ENCODE measurements at regions not wholly inside any gene's neighbourhood (a gene's known extent, or its start where the extent isn't known, plus 50 kb on each side); places are given as distances from the start of the nearest gene placed in this dataset.
"Not testable (repeated sequence)": the region's sequence is repeated elsewhere in the genome, so short reads cannot be mapped to it uniquely, and the experiment has no call there.

DNA sequence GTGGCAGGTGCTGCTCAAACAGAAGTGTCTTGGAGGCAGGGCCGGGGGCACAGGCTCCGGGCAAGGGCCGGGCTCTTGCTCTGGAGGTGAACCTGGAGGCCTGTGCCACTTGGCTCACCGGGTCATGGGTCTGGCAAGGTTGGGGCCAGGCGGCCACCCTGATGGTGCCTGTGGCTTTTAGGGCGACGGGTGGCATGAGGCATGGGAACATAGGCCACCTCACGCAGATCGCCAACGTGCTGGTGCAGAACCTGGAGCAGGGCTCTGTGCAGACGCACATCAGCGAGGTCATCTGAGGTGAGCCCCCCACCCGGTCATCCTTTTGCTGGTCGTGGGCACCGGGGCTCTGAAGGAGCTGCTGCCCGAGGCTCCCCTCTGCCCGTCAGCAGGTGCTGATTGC lies 202.7 kb downstream of the LIPI start:
- DNase-seq, result not testable (repeated sequence)

DNA sequence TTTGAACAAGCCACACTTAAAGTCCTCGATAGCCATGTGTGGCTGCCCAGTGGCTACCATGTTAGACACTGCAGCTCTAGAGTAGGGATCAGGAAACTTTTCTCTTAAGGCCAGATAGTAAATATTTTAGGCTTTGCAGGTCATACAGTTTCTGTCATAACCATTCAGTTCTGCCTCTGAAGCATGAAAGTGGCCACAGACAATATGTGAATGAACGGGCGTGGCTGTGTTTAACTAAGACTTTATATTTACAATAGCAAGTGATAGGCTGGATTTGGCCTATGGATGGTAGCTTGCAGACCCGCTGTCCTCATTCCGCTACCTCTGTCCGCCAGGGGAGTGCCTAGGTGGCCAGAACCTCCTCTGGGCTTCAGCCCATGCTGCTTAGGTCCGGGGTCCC lies 204.6 kb downstream of the LIPI start:
- DNase-seq, result not testable (repeated sequence)

DNA sequence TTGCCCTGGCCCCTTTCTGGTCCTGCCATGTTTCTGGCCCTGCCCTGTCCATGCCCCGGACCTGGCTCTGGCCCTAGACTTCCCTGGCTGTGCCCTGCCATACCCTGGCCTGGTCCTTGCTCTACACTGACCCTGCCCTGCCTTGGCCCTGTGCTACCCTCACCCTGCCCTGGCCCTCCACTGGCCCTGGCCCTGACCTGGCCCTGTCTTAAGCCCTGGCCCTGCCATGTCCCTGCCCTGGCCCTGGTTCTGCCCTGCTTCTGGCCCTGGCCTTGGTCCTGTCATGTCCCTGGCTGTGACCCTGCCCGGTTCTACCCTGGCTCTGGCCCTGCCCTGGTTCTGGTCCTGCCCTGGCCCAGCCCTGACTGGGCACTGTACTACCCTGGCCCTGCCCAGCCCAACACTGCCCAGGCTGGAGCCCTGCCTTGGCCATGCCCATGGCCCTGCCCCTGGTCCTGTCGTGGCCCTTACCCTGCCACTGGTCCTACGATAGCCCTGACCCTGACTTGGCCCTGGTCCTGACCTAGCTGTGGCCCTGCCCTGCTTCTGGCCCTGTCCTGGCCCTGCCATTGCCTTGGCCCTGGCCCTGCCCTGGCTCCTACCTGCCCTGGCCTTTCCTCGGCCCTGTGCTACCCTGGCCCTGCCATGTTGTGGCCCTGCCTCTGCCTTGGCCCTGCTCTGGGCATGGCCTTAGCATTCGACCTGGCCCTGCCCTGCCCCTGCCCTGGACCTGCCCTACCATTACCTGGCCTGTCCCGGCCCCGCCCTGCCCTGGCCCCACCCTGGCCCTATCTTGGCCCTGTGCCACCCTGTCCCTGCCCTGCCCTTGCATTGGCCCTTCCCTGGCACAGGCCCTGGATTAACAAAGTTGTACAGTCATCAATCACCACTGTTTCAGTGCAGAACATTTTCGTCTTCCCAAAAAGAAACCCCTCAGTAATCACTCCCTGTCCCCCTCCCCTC lies 223.5 kb downstream of the LIPI start:
- not testable (repeated sequence) for DNase-seq

DNA sequence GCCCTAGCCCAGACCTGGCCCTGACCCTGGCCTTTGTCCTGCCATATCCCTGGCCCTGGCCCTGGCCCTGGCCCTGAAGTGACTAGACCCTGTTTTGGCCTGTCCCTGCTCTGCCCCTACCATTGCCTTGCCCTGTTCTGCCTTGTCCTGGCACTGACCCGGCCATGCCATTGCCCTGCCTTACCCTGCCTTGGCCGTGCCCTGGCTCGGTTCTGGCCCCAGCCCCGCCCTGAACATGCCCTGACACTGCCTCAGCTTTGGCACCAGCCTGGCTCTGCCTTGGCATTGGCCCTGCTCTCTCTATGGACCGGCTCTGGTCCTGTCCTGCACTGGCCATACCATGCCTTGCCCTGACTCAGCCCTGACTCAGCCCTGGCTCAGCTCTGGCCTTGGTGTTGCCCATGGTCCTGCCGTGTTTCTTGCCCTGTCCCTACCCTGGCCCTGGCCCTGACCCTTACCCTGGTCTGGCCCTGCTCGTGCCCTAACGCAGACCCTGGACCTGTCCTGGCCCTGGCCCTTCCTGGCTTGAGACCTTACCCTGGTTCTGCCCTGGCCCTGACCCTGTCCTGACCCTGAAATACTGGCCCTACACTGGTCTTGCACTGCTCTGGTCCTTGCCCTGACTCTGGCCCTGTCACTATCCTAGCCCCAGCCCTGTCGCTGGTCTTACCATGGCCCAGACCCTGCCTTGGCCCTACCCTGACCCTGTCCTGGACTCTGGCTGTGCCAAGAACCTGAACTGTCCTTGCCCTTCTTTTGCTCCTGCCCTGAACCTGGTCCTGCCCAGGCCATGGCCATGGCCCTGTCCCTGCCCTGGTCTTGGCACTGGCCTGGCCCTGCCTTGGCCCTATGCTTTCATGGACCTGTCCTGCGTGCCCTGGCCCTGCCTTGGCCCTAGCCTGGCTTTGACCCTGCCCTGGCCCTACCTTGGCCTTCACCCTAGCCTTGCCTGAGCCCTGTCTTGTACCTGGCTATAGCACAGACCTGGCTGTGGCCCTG lies 224.6 kb downstream of the LIPI start:
- not testable (repeated sequence) for DNase-seq

DNA sequence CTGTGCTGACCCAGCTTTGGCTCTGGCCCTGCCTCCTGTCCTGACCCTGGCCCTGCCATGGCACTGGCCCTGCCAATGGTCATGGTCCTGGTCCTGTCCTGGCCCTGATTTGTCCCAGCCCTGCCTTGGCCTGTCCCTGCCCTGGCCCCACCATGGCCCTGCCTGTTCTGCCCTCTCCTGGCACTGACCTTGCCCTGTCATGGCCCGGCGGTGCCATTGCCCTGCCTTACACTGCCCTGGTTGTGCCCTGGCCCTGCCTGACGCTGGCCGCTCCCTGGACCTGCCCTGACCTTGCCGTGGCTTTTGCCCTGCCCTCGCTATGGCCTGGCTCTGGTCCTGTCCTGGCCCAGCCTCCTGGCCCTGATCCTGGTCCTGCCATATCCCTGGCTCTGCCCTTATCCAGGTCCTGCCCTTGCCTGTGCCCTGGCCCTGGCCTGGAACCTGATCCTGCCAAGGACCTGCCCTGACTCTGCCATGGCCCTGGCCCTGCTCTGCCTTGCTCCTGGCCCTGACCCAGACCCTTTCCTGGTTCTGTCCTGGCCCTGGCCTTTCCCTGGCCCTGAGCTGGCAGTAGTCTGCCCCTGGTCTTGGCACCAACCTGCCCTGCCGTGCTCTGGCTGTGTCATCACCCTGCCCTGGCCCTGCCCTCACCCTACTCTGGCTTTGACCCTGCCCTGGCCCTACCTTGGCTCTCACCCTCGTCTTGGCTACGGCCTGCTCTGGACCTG lies 225.5 kb downstream of the LIPI start:
- DNase-seq, result not testable (repeated sequence)

DNA sequence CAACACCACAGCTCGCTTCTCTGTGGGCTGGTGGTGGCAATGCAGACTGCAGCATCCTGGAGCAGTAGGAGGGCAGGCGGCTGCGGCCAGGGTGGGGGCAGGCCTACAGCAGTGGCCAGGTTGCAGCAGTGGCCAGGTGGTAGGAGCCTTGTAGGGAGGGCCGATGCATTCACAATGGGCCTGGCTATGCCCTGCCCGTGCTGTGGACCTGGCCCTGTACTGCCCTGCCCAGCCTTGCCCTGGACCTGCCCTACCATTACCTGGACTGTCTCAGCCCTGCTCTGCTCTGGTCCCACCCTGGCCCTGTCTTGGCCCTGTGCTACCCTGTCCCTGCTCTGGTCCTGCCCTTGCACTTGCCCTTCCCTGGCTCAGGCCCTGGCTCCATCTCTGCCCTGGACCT lies 226.0 kb downstream of the LIPI start:
- DNase-seq, result not testable (repeated sequence)

DNA sequence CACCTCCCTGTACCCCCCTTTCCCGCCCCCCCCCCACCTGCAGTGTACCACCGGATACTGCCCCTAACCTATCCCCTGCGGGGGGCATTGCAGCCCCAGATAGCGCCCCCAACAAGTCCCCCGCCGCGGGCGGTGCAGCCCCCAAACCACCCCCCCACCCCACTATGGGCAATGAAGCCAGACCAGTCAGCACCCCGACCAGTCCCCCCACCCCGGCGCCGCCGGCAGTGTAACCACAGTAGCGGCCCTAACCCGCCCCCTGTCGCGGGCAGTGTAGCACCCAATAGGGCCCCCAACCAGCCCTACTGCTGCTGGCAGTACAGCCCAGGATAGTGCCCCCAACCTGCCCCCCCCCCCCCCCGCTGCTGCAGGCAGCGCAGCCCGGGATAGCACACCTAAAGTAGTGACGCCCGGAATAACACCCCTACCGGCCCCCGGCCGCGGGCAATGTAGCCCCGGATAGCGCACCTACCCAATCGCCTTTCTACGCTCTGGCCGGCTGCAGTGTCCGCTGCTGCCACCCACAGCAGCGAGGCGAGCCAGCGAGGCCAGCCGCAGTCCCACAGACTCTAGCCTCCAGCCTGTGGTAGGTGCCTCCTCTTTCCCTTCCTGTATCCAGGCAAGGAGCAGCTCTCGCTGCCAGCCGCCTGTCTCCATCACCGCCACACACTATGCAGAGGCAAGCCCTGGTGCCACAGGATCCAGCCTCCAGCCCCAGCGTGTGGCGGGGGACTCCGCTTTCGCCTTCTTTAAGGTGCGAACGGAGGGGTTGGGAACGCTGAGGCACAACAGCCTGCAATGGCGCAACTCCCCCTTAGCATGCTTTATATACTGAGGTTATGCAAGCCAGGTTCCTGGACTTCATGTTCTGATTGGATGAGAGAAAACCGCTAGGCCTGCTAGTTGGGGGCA lies 229.3 kb downstream of the LIPI start:
- not testable (repeated sequence) for DNase-seq

DNA sequence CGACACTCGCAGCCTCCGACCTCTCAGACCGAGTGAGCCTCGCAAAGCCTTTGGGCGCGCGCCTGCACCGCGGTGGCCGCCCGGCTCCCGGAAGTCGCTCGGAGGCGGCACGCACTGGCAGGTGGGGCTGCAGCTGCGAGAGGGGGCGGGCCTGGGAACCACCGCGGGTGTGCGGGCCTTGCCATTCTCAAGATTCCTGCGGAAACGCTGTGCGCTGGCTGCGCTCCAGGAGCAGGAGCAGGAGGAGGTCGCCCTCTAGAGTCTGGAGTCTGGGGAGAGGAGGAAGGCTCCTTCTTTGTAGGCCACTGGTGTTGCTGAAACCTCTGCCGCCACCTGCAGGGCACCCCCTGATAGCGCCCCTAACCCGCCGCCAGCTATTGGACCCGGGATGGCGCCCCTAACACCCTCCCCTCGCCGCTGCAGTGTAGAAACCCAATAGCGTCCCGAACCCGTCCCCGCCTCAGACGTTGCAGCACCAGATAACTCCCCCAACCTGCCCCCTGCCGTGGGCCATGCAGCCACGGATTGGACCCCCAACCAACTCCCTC lies 230.6 kb downstream of the LIPI start:
- DNase-seq, result peak; percentile 71

DNA sequence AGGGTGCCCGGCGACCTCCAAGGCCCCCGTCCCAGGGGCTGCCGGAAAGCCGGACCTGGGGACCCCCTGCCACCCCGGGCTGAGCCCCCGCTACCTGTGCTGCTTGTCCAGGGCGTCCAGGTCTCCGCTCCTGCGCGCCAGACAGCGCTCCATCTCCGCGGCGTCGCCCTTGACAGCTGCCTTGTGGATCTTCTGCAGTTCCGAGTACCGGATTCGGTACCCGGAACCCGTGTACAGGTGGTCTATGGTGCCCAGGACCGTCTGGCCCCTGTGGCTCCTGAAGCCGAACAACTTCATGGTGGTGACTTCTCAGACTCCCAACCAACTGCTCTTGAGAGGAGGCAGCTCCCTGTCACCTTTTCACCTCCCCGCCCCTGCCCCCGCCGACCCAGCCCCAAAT lies 231.1 kb downstream of the LIPI start:
- not testable (repeated sequence) for DNase-seq

DNA sequence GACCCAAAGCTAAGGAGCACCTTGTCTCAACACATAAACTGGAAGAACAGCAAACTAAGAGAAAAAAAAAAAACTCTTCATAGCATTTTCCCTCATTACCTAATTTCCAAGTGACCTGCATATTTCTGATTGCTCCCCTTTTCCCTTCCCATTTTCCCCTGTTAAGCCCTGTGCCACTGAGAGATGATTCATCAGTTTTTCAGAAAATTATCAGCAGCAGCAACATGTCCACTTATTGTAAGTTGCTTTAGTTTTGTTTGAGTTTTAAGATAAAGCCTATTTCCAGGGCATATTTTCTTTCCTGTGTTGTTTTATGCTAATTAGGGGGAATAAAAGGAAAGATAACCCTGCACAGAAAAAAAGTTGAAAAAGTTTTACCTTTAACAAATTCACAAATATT lies 236.2 kb downstream of the LIPI start:
- DNase-seq, result not testable (repeated sequence)

DNA sequence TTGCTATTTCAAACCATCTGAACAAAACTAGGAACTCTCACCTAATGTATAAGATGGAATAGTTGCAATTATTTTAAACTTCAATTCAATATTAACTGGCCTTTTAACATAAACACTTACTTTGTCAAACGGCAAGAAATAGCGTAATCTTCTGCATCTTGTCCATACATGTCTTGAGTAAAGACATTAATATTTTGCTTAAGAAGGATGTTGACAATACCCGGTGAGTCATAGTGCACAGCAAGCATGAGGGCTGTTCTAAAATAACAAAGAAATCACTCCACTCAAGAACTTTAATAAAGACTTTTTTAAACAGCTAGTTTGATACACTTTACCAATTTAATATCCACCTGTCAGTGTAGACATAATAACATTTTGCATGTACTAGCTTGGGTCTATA lies 240.9 kb downstream of the LIPI start:
- not testable (repeated sequence) for DNase-seq

DNA sequence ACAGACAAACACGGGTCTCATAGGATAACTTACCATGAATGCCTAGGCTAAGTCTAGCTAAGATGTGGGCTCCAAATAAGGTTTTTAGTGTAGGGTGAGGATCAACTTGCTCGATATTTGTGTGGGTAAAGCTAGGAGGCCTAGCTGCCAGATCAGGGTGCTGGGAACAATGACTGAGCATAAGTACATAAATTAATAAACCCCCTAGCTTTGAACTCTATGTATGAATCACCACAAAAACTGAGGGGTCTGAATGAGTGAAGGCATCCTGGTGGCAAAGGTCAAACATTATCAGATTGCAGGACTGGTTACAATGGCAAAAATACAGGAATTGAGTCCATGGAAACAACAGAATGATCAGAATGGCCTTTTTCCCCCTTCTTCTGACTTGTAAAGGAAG lies 241.8 kb downstream of the LIPI start:
- not testable (repeated sequence) for DNase-seq

DNA sequence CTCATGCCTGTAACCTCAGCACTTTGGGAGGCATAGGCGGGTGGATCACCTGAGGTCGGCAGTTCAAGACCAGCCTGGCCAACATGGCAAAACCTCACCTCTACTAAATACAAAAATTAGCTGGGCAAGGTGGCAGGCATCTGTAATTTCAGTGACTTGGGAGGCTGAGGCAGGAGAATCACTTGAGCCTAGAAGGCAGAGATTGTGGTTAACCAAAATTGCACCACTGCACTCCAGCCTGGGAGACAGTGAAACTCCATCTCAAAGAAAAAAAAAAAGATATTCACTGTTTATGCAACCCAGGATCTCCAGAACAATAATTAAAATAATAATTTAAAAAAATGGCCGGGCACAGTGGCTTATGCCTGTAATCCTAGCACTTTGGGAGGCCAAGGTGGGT lies 247.5 kb downstream of the LIPI start:
- DNase-seq, result not testable (repeated sequence)

DNA sequence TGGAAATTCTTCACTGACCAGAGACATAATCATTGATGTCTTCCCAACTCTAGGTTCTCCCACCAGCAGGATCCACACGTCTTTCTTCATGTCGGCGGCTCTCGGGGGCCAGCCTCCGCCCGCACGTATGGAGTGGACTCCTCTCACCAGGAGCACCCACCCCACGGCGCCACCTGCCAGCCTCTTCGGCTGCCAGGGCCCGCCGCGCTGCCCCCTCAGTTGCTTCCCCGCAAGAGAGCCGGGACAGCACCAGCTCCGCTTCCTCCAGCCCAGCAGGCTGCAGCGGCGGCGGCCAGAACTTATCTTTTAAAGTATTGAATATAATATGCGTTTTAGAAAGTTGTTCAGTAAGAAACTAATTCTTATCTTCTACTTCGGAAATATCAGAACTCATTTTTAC lies 273.5 kb downstream of the LIPI start:
- DNase-seq, result no peak

DNA sequence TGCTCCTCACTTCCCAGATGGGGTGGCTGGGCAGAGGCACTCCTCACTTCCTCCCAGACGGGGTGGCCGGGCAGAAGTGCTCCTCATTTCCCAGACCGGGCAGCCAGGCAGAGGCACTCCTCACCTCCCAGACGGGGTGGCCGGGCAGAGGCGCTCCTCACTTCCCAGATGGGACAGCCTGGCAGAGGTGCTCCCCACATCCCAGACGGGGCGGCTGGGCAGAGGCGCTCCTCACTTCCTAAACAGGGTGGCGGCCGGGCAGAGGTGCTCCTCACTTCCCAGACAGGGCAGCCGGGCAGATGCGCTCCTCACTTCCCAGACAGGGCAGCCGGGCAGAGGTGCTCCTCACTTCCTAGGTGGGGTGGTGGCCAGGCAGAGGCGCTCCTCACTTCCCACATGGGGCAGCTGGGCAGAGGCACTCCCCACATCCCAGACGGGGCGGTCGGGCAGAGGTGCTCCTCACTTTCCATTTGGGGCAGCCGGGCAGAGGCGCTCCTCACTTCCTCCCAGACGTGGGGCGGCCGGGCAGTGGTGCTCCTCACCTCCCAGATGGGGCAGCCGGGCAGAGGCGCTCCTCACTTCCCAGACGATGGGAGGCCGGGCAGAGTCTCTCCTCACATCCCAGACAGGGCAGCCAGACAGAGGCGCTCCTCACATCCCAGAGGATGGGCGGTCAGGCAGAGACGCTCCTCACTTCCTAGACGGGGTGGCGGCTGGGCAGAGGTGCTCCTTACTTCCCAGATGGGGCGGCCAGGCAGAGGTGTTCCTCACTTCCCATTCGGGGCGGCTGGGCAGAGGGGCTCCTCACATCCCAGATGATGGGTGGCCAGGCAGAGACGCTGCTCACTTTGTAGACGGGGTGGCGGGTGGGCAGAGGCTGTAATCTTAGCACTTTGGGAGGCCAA lies 274.5 kb downstream of the LIPI start:
- not testable (repeated sequence) for DNase-seq

DNA sequence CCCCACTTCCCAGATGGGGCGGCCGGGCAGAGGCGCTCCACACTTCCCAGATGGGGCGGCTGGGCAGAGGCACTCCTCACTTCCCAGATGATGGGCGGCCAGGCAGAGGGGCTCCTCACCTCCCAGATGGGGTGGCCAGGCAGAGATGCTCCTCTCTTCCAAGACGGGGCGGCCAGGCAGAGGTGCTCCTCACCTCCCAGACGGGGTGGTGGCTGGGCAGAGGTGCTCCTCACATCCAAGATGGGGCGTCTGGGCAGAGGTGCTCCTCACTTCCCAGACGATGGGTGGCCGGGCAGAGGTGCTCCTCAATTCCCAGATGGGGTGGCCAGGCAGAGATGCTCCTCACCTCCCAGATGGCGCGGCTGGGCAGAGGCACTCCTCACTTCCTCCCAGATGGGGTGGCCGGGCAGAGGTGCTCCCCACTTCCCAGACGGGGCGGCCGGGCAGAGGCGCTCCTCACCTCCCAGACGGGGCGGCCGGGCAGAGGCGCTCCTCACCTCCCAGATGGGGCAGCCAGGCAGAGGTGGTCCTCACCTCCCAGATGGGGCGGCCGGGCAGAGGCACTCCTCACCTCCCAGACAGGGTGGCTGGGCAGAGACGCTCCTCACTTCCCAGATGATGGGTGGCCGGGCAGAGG lies 275.2 kb downstream of the LIPI start:
- DNase-seq, result not testable (repeated sequence)

DNA sequence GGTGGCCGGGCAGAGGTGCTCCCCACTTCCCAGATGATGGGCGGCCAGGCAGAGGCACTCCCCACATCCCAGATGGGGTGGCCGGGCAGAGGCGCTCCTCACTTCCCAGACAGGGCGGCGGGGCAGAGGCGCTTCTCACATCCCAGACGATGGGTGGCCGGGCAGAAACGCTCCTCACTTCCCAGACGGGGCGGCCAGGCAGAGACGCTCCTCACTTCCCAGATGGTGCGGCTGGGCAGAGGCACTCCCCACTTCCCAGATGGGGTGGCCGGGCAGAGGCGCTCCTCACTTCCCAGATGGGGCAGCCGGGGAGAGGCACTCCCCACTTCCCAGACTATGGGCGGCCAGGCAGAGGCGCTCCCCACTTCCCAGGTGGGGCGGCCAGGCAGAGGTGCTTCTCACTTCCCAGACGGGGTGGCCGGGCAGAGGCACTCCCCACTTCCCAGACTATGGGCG lies 275.8 kb downstream of the LIPI start:
- DNase-seq, result not testable (repeated sequence)

DNA sequence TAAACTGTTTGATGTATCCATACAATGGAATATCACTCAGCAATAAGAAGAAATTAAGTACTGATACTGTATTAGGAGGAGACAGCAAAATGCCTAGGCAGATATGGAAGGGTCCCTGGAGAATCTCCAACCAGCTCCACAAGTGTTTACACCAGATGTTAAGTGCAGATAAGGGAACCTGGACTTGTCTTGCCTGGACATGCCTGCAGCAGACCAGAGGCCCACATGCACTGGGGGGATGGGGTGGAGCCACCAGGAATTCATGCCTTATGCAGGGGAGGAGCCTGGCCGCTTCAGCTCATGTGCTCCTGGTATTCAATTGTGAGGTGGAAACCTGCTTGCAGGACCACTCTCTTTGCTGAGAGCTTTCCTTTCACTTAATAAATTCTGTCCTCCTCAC lies 287.6 kb downstream of the LIPI start:
- DNase-seq, result not testable (repeated sequence)

DNA sequence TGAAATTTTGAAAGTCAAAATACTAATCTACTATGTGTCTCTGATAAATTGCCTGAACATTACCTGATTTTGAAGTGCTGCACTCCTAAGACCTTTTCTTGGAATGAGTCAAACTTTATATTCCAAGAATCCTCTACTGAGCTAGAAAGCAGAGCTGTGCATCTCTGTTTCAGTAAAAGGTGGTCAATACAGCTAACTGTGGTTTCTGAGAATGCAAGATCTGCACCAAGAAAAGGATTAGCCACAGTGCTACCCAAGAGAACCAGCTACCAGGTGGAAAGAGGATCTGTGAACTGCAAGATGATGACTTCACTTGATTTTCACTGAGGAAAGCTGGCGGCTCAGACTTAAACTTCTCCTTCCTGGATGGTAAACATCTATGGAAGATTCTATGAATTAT lies 289.3 kb downstream of the LIPI start:
- DNase-seq, result not testable (repeated sequence)
